Glutamatergic neuron (in vitro differentiated cells): ENCODE measurements at regions not wholly inside any gene's neighbourhood (a gene's known extent, or its start where the extent isn't known, plus 50 kb on each side); places are given as distances from the start of the nearest gene placed in this dataset.

Experiments
- DNase-seq: peaks from one replicate; pipeline ENCODE4 v3.0.0; 2022
- H3K27ac Mint-ChIP-seq: one replicate; pipeline ENCODE4 v1.8.0; 2020; ENCODE audit warnings: mild to moderate bottlenecking, mixed read lengths, inconsistent platforms; ENCODE audit not compliant: unreplicated experiment
- H3K27me3 Mint-ChIP-seq: one replicate; pipeline ENCODE4 v1.8.0; 2020; ENCODE audit warnings: mild to moderate bottlenecking, moderate library complexity, mixed read lengths, inconsistent platforms; ENCODE audit not compliant: unreplicated experiment
- H3K36me3 Mint-ChIP-seq: one replicate; pipeline ENCODE4 v1.8.0; 2020; ENCODE audit warnings: mild to moderate bottlenecking, mixed read lengths, inconsistent platforms; ENCODE audit not compliant: unreplicated experiment
- H3K4me1 Mint-ChIP-seq: one replicate; pipeline ENCODE4 v1.8.0; 2020; ENCODE audit warnings: mild to moderate bottlenecking, low read depth, mixed read lengths, inconsistent platforms; ENCODE audit not compliant: unreplicated experiment
- H3K4me3 Mint-ChIP-seq: one replicate; pipeline ENCODE4 v1.8.0; 2020; ENCODE audit warnings: mild to moderate bottlenecking, mixed read lengths, inconsistent platforms; ENCODE audit not compliant: unreplicated experiment
- H3K9me3 Mint-ChIP-seq: one replicate; pipeline ENCODE4 v1.8.0; 2020; ENCODE audit warnings: mild to moderate bottlenecking, moderate library complexity, mixed read lengths, inconsistent platforms; ENCODE audit not compliant: unreplicated experiment
- CTCF ChIP-seq: fragments of 200-600 bp; sonication (generic); IDR thresholded peaks from one replicate; pipeline ENCODE4 v1.5.0; 2021; ENCODE audit not compliant: partially characterized antibody, unreplicated experiment

GRCh38 chr13:80577926-80578670, 237.2 kb upstream of the SPRY2 start:
- H3K27me3 Mint-ChIP-seq = no peaks in the 10 kb centered on the region
- peak overlapping the region; percentile 76 for H3K27ac Mint-ChIP-seq
- H3K4me1 Mint-ChIP-seq = peaks cover 28% of the 10 kb centered on the region
- peak overlapping the region; percentile 40 for H3K4me3 Mint-ChIP-seq
- peaks cover 4% of the 10 kb centered on the region for H3K9me3 Mint-ChIP-seq
- DNase-seq = peak; percentile 72
- TF ChIP-seq CTCF = no peak
- H3K36me3 Mint-ChIP-seq = no peaks in the 10 kb centered on the region

GRCh38 chr13:80577285-80577684, 236.4 kb upstream of the SPRY2 start:
- no peak for TF ChIP-seq CTCF
- Mint-ChIP-seq H3K27me3 (no peaks in the 10 kb centered on the region), H3K4me1 (peaks cover 32% of the 10 kb centered on the region), H3K27ac (peak overlapping the region; percentile 65), H3K9me3 (peaks cover 4% of the 10 kb centered on the region), H3K4me3 (no peak overlapping the region), H3K36me3 (no peaks in the 10 kb centered on the region)
- DNase-seq = no peak

- no peak for DNase-seq
- H3K9me3 Mint-ChIP-seq = peaks cover 4% of the 10 kb centered on the region
- no peak overlapping the region for H3K4me3 Mint-ChIP-seq
- no peaks in the 10 kb centered on the region for H3K36me3 Mint-ChIP-seq
- peaks cover 44% of the 10 kb centered on the region for H3K4me1 Mint-ChIP-seq
- H3K27me3 Mint-ChIP-seq = no peaks in the 10 kb centered on the region
- no peak for TF ChIP-seq CTCF
- H3K27ac Mint-ChIP-seq = peak overlapping the region; percentile 70
Observed at GRCh38 chr13:80574113-80574850, 233.4 kb upstream of the SPRY2 start.

GRCh38 chr13:80572923-80573316, 232.0 kb upstream of the SPRY2 start:
- H3K36me3 Mint-ChIP-seq = no peaks in the 10 kb centered on the region
- peak overlapping the region; percentile 12 for H3K4me3 Mint-ChIP-seq
- no peak for DNase-seq
- H3K9me3 Mint-ChIP-seq = peaks cover 2% of the 10 kb centered on the region
- peak overlapping the region; percentile 65 for H3K27ac Mint-ChIP-seq
- no peak for TF ChIP-seq CTCF
- no peaks in the 10 kb centered on the region for H3K27me3 Mint-ChIP-seq
- peaks cover 34% of the 10 kb centered on the region for H3K4me1 Mint-ChIP-seq

GRCh38 chr13:80572308-80572922, 231.5 kb upstream of the SPRY2 start:
- Mint-ChIP-seq H3K27ac (peak overlapping the region; percentile 65), H3K36me3 (no peaks in the 10 kb centered on the region), H3K4me3 (no peak overlapping the region), H3K9me3 (peaks cover 2% of the 10 kb centered on the region), H3K4me1 (peaks cover 33% of the 10 kb centered on the region), H3K27me3 (no peaks in the 10 kb centered on the region)
- TF ChIP-seq CTCF = no peak
- no peak for DNase-seq
